Neural crest cell (in vitro differentiated cells): ENCODE measurements at regions not wholly inside any gene's neighbourhood (a gene's known extent, or its start where the extent isn't known, plus 50 kb on each side); places are given as distances from the start of the nearest gene placed in this dataset.

Experiments used
- DNase-seq: peaks from one replicate; pipeline ENCODE4 v3.0.0; 2021; ENCODE audit warnings: low read depth, mixed read lengths, low spot score
- H3K27ac Mint-ChIP-seq: one replicate; pipeline ENCODE4 v1.8.0; 2021; ENCODE audit warnings: mild to moderate bottlenecking, mixed read lengths; ENCODE audit not compliant: unreplicated experiment
- H3K27me3 Mint-ChIP-seq: 2 replicates; pipeline ENCODE4 v1.8.0; 2021; ENCODE audit warnings: low read depth, mild to moderate bottlenecking, mixed read lengths
- H3K36me3 Mint-ChIP-seq: 2 replicates; pipeline ENCODE4 v1.8.0; 2021; ENCODE audit warnings: low read depth, mild to moderate bottlenecking, mixed read lengths
- H3K4me1 Mint-ChIP-seq: 2 replicates; pipeline ENCODE4 v1.8.0; 2021; ENCODE audit warnings: mixed read lengths
- H3K4me3 Mint-ChIP-seq: one replicate; pipeline ENCODE4 v1.8.0; 2021; ENCODE audit warnings: mild to moderate bottlenecking, mixed read lengths
- H3K9me3 Mint-ChIP-seq: 2 replicates; pipeline ENCODE4 v1.8.0; 2021; ENCODE audit warnings: mixed read lengths
- TF ChIP-seq, protein P1 (sequence below): fragments of 200-600 bp; sonication (generic); conservative IDR thresholded peaks from 2 replicates; pipeline ENCODE4 v1.5.0; 2021; ENCODE audit warnings: antibody characterized with exemption, mild to moderate bottlenecking

DNA sequence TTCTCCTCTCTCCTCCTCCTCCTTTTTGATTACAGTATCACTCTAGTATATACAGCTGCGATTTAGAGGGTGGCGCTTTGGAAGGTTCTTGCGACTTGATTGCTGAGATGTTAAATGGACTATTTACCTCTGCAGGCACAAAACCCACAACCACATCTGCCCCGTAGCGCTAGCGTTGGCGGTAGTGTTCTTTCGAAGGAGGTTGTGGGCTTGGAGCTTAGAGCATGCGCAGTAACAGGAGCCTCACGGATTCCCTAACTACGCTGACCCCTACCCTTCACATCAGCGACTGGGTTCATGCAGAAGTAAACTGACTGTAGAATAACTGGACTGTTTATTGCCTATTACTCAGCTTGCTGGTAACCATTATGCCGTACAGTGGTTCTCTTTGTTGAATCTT, 58.0 kb downstream of the CGGBP1 start:
- Mint-ChIP-seq H3K27me3 (no peaks in the 10 kb centered on the region), H3K27ac (no peak overlapping the region), H3K36me3 (no peaks in the 10 kb centered on the region), H3K4me1 (no peaks in the 10 kb centered on the region), H3K4me3 (peak overlapping the region; percentile 76), H3K9me3 (no peaks in the 10 kb centered on the region)
- peak; percentile 12 for DNase-seq
- TF ChIP-seq, protein P1, sequence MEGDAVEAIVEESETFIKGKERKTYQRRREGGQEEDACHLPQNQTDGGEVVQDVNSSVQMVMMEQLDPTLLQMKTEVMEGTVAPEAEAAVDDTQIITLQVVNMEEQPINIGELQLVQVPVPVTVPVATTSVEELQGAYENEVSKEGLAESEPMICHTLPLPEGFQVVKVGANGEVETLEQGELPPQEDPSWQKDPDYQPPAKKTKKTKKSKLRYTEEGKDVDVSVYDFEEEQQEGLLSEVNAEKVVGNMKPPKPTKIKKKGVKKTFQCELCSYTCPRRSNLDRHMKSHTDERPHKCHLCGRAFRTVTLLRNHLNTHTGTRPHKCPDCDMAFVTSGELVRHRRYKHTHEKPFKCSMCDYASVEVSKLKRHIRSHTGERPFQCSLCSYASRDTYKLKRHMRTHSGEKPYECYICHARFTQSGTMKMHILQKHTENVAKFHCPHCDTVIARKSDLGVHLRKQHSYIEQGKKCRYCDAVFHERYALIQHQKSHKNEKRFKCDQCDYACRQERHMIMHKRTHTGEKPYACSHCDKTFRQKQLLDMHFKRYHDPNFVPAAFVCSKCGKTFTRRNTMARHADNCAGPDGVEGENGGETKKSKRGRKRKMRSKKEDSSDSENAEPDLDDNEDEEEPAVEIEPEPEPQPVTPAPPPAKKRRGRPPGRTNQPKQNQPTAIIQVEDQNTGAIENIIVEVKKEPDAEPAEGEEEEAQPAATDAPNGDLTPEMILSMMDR = no peak

DNA sequence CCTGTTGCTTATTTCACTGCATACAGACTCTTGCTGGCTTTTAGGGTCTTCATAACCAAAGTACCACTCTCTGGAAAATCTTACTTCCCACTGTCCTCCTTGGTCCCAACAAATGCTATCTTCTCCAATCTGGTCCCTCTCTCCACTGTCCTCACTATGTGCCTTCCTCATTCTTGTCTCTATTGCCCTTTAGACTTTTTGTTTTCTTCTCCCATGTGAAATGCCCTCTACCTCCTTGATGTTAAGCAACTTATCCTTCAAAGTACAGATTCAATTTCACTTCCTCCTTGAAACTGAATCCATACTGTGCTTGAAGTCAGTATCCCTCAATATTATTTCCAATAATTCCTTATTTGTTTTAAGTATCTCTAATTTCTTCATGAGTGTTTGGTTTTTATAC, 60.8 kb downstream of the CGGBP1 start:
- no peaks in the 10 kb centered on the region for H3K4me1 Mint-ChIP-seq
- H3K9me3 Mint-ChIP-seq = no peaks in the 10 kb centered on the region
- H3K27ac Mint-ChIP-seq = no peak overlapping the region
- H3K36me3 Mint-ChIP-seq = no peaks in the 10 kb centered on the region
- H3K27me3 Mint-ChIP-seq = no peaks in the 10 kb centered on the region
- H3K4me3 Mint-ChIP-seq = no peak overlapping the region
- TF ChIP-seq, protein P1 = no peak
- no peak for DNase-seq

DNA sequence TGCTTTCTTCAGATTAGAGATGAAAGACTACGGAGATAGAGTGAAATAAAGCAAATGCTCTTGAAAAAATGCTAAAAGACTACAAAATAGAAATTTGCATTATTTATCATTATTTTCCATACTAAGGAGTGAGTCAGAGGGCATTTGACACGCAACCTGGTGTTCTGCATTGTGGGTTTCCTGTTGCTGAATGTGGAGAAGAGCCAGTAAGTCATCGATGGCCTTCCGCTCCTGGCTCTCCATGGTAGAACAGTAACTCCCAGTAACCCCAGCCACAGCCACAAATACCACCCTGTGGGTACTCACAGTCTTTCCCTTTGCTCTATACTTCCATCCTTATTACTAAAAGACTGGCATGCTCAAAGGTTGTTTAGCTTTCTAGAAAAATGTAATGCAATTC, 61.5 kb downstream of the CGGBP1 start:
- no peaks in the 10 kb centered on the region for H3K9me3 Mint-ChIP-seq
- TF ChIP-seq, protein P1 = no peak
- DNase-seq = no peak
- H3K4me3 Mint-ChIP-seq = no peak overlapping the region
- no peak overlapping the region for H3K27ac Mint-ChIP-seq
- H3K36me3 Mint-ChIP-seq = no peaks in the 10 kb centered on the region
- no peaks in the 10 kb centered on the region for H3K27me3 Mint-ChIP-seq
- H3K4me1 Mint-ChIP-seq = no peaks in the 10 kb centered on the region

DNA sequence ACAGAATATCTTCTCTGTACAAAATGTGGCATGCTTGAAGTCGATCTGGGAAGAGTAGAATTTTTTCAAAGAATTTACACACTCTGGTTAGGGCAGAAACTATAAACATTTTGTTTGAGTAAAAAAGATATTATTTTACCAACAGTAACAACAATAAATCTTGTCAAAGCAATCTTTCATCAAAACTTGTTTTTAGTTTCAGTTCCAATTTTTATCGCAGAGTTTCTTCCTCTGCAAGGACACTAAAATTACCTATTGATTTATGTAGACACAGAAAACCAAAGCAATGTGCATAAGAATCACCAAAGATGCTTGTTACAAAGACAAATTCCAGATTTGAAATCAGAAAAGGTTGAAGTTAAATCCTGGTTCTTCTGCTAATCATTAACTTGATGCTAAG, 61.9 kb downstream of the CGGBP1 start:
- TF ChIP-seq, protein P1 = no peak
- Mint-ChIP-seq H3K9me3 (no peaks in the 10 kb centered on the region), H3K4me3 (no peak overlapping the region), H3K4me1 (no peaks in the 10 kb centered on the region), H3K36me3 (no peaks in the 10 kb centered on the region), H3K27me3 (no peaks in the 10 kb centered on the region), H3K27ac (no peak overlapping the region)
- no peak for DNase-seq

DNA sequence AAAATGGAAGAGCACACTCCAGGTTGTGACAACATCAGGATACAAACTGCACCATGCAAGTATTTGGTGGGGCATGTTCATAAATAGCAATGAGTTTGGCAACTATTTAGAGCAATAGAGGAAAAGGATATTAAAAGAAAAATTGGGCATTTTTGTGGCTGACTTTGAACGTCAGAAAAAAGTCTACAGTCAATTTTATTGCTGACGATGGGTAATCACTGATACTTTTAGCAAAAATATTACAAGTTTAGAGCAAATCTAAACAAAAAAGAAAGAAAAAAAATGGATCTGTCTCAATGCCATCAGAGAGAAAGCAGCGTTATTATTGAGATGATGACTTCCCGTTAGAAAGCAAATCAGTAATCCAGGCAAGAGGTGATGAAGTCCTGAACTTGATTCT, 65.2 kb downstream of the CGGBP1 start:
- TF ChIP-seq, protein P1 = no peak
- no peaks in the 10 kb centered on the region for H3K27me3 Mint-ChIP-seq
- peaks cover 5% of the 10 kb centered on the region for H3K4me1 Mint-ChIP-seq
- DNase-seq = no peak
- H3K36me3 Mint-ChIP-seq = no peaks in the 10 kb centered on the region
- no peaks in the 10 kb centered on the region for H3K9me3 Mint-ChIP-seq
- no peak overlapping the region for H3K4me3 Mint-ChIP-seq
- H3K27ac Mint-ChIP-seq = no peak overlapping the region

DNA sequence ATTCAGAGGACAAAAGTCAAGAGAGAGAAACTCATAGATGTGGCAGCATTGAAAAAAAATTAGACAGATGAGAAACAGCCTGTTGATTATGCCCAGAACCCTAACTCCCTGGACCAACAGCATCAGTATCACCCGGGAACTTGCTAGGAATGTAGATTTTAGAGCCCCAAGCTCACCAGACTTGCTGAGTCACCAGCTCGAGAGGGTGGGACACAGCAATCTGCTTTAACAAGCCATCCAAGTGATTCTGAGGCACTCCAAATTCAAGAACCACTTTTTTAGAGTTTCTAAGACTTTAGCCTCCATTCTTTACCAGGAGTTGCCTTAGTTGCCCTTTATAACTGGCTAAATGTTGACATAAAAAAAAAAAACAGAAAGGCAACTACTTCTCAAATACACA, 70.9 kb downstream of the CGGBP1 start:
- Mint-ChIP-seq H3K27me3 (no peaks in the 10 kb centered on the region), H3K4me1 (peaks cover 5% of the 10 kb centered on the region), H3K4me3 (no peak overlapping the region), H3K27ac (no peak overlapping the region), H3K36me3 (no peaks in the 10 kb centered on the region), H3K9me3 (no peaks in the 10 kb centered on the region)
- no peak for DNase-seq
- TF ChIP-seq, protein P1 = no peak
